DMS114 treated with DMSO at 0.1 percent for 48 hours (cell line): ENCODE measurements at regions not wholly inside any gene's neighbourhood (a gene's known extent, or its start where the extent isn't known, plus 50 kb on each side); places are given as distances from the start of the nearest gene placed in this dataset.
"Not testable (repeated sequence)": the region's sequence is repeated elsewhere in the genome, so short reads cannot be mapped to it uniquely, and the experiment has no call there.

ENCODE experiments used
- DNase-seq: peaks from one replicate; lab custom pipeline; 2025; ENCODE audit not compliant: unreplicated experiment; lab: John Stamatoyannopoulos, UW

- no peak for DNase-seq
These were observed 73.1 kb upstream of the SGCG start for GRCh38 chr13:23107665-23108064.

GRCh38 chr13:23119131-23119530 lies 61.6 kb upstream of the SGCG start:
- no peak for DNase-seq

GRCh38 chr13:23127540-23127939 lies 53.2 kb upstream of the SGCG start:
- not testable (repeated sequence) for DNase-seq

GRCh38 chr13:23129331-23129730 lies 51.4 kb upstream of the SGCG start:
- no peak for DNase-seq
